ENCODE measurements at regions not wholly inside any gene's neighbourhood (a gene's known extent, or its start where the extent isn't known, plus 50 kb on each side); places are given as distances from the start of the nearest gene placed in this dataset.
A peak's percentile ranks its signal among the peaks of the same experiment; 100 is the strongest.

DNA sequence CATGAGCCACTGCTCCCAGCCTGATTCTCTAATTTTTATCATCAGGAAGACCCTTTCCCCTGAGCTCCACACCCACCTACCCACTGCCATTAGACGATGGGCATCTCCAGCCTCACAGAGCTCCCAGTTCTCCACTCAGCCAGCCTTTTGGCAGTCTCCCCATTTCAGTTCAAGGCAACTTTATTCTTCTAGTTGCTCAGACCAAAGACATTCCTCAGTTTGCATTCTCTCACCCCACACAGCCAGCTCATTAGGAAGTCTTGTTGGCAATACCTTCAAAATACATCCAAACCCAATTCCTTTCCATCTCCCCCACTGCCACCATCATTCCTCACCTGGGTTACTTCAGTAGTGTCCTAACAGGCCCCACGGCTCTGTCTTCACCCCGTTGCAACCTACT, 53.4 kb upstream of the COX20 start:
- H3K4me1 Mint-ChIP-seq, result peaks cover 7% of the 10 kb centered on the region
- TF ChIP-seq, protein P1, sequence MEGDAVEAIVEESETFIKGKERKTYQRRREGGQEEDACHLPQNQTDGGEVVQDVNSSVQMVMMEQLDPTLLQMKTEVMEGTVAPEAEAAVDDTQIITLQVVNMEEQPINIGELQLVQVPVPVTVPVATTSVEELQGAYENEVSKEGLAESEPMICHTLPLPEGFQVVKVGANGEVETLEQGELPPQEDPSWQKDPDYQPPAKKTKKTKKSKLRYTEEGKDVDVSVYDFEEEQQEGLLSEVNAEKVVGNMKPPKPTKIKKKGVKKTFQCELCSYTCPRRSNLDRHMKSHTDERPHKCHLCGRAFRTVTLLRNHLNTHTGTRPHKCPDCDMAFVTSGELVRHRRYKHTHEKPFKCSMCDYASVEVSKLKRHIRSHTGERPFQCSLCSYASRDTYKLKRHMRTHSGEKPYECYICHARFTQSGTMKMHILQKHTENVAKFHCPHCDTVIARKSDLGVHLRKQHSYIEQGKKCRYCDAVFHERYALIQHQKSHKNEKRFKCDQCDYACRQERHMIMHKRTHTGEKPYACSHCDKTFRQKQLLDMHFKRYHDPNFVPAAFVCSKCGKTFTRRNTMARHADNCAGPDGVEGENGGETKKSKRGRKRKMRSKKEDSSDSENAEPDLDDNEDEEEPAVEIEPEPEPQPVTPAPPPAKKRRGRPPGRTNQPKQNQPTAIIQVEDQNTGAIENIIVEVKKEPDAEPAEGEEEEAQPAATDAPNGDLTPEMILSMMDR (IDR thresholded peaks at IDR 0.05; ENCODE audit: unreplicated experiment), result no peak
- no peak for DNase-seq (ENCODE audit: low spot score in 2 of 2, unreplicated experiment in 2 of 2)
- peak overlapping the region; percentile 11 for H3K27ac Mint-ChIP-seq
- H3K27me3 Mint-ChIP-seq (ENCODE audit: low read depth), result no peaks in the 10 kb centered on the region
- H3K36me3 Mint-ChIP-seq, result no peaks in the 10 kb centered on the region
- no peak overlapping the region for H3K4me3 Mint-ChIP-seq
- H3K9me3 Mint-ChIP-seq, result no peaks in the 10 kb centered on the region

DNA sequence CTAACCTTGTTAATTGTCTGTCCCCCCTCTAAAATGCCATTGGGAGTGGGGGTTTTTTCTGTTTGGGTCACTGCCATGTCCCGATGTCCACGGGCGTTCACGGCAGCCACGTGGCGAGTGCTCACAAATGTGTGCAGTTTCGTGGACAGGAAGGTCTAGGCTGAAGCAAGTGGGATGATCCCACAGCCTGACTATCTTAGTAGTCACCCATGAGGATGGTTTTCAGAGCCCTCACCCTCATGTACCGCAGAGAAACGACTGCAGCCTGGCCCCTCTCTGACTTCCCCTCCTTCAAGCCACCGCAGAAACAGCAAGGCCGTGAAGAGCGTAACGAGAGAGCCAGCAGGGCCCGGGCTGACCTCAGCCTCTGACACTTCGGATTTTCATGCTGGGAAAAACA, 52.3 kb upstream of the COX20 start:
- Mint-ChIP-seq H3K36me3 (no peaks in the 10 kb centered on the region), H3K9me3 (no peaks in the 10 kb centered on the region), H3K4me3 (no peak overlapping the region), H3K27me3 (ENCODE audit: low read depth) (no peaks in the 10 kb centered on the region), H3K27ac (no peak overlapping the region), H3K4me1 (peaks cover 7% of the 10 kb centered on the region)
- no peak for DNase-seq (ENCODE audit: low spot score in 2 of 2, unreplicated experiment in 2 of 2)
- TF ChIP-seq, protein P1 (IDR thresholded peaks at IDR 0.05; ENCODE audit: unreplicated experiment), result no peak

All from mesothelial cell of epicardium (in vitro differentiated cells).